Thoracic aorta (tissue), 2 donors: ENCODE measurements at regions not wholly inside any gene's neighbourhood (a gene's known extent, or its start where the extent isn't known, plus 50 kb on each side); places are given as distances from the start of the nearest gene placed in this dataset.
"Not testable (repeated sequence)": the region's sequence is repeated elsewhere in the genome, so short reads cannot be mapped to it uniquely, and the experiment has no call there.

ENCODE experiments used
- ATAC-seq: fragments of 150-250 bp; one replicate; pipeline ENCODE4 v1.8.0; 2017; ENCODE audit warnings: low read depth; ENCODE audit not compliant: insufficient number of reproducible peaks, low FRiP score
- DNase-seq: peaks from one replicate; pipeline ENCODE4 v3.0.0-alpha.2; 2020; ENCODE audit warnings: low spot score
- H3K27ac ChIP-seq, 2 donors: fragments of 200-600 bp; sonication (generic); 1 replicate in 1 of 2; 2 replicates in 1 of 2; pipeline ENCODE4 v1.5.1; 2016; ENCODE audit warnings: mild to moderate bottlenecking in 2 of 2, moderate library complexity in 2 of 2
- H3K27me3 ChIP-seq: fragments of 200-600 bp; sonication (generic); replicated peaks from 2 replicates; pipeline ENCODE4 v1.6.0; 2016; ENCODE audit warnings: mild to moderate bottlenecking; ENCODE audit not compliant: insufficient read depth
- H3K36me3 ChIP-seq: fragments of 200-600 bp; sonication (generic); one replicate; pipeline ENCODE4 v1.5.1; 2016
- H3K4me1 ChIP-seq, 2 donors: fragments of 200-600 bp; sonication (generic); 1 replicate in 1 of 2; 2 replicates in 1 of 2; pipeline versions ENCODE4 v1.5.1 to v1.6.0; 2016; ENCODE audit warnings: low read depth in 2 of 2, mild to moderate bottlenecking in 1 of 2; ENCODE audit not compliant: control insufficient read depth in 1 of 2
- H3K4me3 ChIP-seq: fragments of 200-600 bp; sonication (generic); 2 replicates; pipeline ENCODE4 v1.5.1; 2016; ENCODE audit warnings: mild to moderate bottlenecking
- H3K9me3 ChIP-seq: fragments of 200-600 bp; sonication (generic); 2 replicates; pipeline ENCODE4 v1.5.1; 2016
- TF ChIP-seq, protein P1 (sequence below): fragments of 200-600 bp; sonication (generic); IDR thresholded peaks from one replicate; pipeline ENCODE4 v1.5.1; 2019; ENCODE audit warnings: antibody characterized with exemption

DNA sequence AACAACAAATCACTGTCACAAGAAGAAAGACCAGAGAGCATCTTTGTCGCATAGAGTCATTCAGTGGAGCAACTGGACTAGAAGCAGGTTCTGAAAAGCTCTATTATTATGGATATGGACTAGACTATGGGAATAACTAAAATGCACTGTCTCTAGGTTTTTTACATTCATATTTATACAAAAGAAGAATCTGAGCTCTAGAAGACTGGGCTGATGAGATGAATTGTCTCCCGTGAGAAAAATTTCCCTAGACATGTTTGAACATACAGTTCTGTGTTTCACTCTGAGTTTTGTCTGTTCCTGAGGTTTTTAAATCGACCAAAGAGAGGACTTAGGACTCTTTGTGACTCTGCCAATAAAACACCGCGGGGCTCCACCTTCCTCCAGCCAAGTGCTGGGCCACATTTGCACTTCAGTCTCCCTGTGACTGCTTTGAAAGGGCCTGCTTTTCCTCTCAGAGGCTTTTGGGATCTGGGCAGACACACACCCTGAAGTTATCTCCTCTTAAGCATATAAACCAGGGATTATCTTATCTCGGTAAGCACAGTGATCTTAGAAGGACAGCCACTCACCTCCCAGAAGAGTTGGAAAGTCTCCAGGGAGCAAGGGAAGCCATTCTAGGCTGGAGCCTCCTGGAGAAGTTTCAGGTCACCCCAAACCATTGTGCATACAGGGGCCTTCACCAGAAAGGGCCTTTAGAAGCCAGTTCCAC is 101.0 kb upstream of the JCAD start:
- no peak overlapping the region for H3K4me3 ChIP-seq
- no peak for ATAC-seq
- H3K27ac ChIP-seq: no peak overlapping the region
- no peaks in the 10 kb centered on the region for H3K36me3 ChIP-seq
- no peak for DNase-seq
- peaks cover 6 to 10% of the 10 kb centered on the region in 2 donors for H3K4me1 ChIP-seq
- no peaks in the 10 kb centered on the region for H3K9me3 ChIP-seq
- TF ChIP-seq, protein P1, sequence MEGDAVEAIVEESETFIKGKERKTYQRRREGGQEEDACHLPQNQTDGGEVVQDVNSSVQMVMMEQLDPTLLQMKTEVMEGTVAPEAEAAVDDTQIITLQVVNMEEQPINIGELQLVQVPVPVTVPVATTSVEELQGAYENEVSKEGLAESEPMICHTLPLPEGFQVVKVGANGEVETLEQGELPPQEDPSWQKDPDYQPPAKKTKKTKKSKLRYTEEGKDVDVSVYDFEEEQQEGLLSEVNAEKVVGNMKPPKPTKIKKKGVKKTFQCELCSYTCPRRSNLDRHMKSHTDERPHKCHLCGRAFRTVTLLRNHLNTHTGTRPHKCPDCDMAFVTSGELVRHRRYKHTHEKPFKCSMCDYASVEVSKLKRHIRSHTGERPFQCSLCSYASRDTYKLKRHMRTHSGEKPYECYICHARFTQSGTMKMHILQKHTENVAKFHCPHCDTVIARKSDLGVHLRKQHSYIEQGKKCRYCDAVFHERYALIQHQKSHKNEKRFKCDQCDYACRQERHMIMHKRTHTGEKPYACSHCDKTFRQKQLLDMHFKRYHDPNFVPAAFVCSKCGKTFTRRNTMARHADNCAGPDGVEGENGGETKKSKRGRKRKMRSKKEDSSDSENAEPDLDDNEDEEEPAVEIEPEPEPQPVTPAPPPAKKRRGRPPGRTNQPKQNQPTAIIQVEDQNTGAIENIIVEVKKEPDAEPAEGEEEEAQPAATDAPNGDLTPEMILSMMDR: no peak
- H3K27me3 ChIP-seq: no peaks in the 10 kb centered on the region

DNA sequence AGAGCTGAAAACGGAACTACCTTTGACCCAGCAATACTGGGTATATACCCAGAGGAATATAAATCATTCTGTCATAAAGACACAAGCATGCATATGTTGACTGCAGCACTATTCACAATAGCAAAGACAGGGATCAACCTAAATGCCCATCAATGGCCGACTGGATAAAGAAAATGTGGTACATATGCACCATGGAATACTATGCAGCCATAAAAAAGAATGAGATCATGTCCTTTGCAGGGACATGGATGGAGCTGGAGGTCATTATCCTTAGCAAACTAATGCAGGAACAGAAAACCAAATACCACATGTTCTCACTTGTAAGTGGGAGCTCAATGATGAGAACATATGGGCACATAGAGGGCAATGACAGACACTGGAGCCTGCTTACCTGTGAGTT is 100.2 kb upstream of the JCAD start:
- not testable (repeated sequence) for H3K9me3 ChIP-seq, H3K27me3 ChIP-seq, H3K36me3 ChIP-seq, DNase-seq, H3K27ac ChIP-seq, ATAC-seq, H3K4me3 ChIP-seq
- peaks cover 6 to 16% of the 10 kb centered on the region in 2 donors for H3K4me1 ChIP-seq

DNA sequence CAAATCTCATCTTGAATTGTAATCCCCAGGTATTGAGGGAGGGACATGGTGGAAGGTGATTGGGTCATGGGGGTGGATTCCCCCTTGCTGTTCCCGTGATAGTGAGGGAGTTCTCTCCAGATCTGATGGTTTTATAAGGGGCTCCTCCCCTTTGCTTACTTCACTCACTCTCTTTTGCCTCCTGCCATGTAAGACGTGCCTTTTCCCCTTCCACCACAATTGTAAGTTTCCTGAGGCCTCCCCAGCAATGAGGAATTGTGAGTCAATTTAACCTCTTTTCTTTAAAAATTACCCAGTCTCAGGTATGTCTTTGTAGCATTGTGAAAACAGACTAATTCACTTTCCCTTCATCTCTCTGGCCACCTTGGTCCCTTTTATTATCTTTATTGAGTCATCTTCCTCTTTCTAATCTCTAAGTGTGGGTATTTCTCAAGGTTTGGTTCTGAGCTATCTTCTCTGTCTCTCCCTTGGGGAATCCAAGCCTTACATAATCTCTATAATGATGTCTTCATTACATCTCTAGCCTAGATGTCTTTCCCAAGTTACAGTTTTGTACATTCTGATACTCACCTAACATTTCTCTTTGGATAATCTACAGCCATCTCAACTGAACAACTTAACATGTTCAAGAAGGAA is 99.1 kb upstream of the JCAD start:
- H3K36me3 ChIP-seq: no peaks in the 10 kb centered on the region
- TF ChIP-seq, protein P1: no peak
- no peak overlapping the region for H3K4me3 ChIP-seq
- H3K27me3 ChIP-seq: no peaks in the 10 kb centered on the region
- DNase-seq (no peak), ATAC-seq (no peak)
- H3K9me3 ChIP-seq: no peaks in the 10 kb centered on the region
- peaks cover 6 to 16% of the 10 kb centered on the region in 2 donors for H3K4me1 ChIP-seq
- H3K27ac ChIP-seq: no peak overlapping the region

DNA sequence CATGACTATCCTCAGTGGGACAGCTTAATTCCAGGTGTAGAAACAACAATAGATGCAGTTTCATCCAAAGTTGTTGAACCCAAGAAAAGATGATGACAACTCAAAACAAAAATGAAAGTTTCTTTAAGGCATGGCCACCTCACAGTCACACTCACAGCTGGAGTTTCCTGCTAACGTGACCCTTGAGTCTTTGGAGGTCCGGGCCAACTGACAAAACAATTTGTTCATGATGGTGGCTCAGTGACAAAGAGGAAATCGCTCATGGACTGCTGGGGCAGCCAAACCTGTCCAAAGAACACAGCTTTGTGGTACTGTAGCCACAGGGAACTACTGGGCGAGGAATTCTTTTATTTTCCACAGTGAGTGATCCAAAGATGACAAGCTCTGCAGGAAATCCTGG is 96.0 kb upstream of the JCAD start:
- ATAC-seq: peak; percentile 75
- TF ChIP-seq, protein P1: no peak
- Histone ChIP-seq H3K9me3 (no peaks in the 10 kb centered on the region), H3K27me3 (no peaks in the 10 kb centered on the region), H3K36me3 (no peaks in the 10 kb centered on the region), H3K27ac (peak overlapping the region in 1 of 2 donors; percentile 41), H3K4me1 (peaks cover 6 to 16% of the 10 kb centered on the region in 2 donors), H3K4me3 (no peak overlapping the region)
- peak; percentile 15 for DNase-seq

DNA sequence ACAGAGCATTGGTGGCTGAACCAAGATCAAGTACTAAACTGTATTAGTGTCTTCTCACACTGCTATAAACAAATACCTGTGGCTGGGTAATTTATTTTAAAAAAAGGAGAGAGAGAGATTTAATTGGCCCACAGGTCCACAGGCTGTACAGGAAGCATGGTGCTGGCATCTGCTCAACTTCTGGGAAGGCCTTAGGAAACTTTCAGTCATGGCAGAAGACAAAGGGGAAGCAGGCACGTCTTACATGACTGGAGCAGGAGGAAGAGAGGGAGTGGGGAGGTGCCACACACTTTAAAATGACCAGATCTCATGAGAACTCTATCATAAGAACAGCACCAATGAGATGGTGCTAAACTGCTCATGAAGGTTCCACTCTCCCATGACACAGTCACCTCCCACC is 95.2 kb upstream of the JCAD start:
- no peaks in the 10 kb centered on the region for H3K9me3 ChIP-seq
- no peak overlapping the region for H3K27ac ChIP-seq
- no peak overlapping the region for H3K4me3 ChIP-seq
- TF ChIP-seq, protein P1: no peak
- peaks cover 6 to 16% of the 10 kb centered on the region in 2 donors for H3K4me1 ChIP-seq
- no peaks in the 10 kb centered on the region for H3K27me3 ChIP-seq
- ATAC-seq (no peak), DNase-seq (no peak)
- no peaks in the 10 kb centered on the region for H3K36me3 ChIP-seq
